ENCODE measurements at regions not wholly inside any gene's neighbourhood (a gene's known extent, or its start where the extent isn't known, plus 50 kb on each side); places are given as distances from the start of the nearest gene placed in this dataset.

GRCh38 chr3:94365006-94365405 is 302.1 kb downstream of the NSUN3 start:
- TF ChIP-seq CTCF (IDR thresholded peaks at IDR 0.05) (no peak), POLR2A (IDR thresholded peaks at IDR 0.05; ENCODE audit: low read depth) (no peak)
